GM21390 (cell line): ENCODE measurements at regions not wholly inside any gene's neighbourhood (a gene's known extent, or its start where the extent isn't known, plus 50 kb on each side); places are given as distances from the start of the nearest gene placed in this dataset.
"Not testable (repeated sequence)": the region's sequence is repeated elsewhere in the genome, so short reads cannot be mapped to it uniquely, and the experiment has no call there.

ENCODE experiments used
- ATAC-seq: cut with Tn5 transposase; IDR thresholded peaks from one replicate; pipeline ENCODE4 v1.9.1; 2021; ENCODE audit not compliant: unreplicated experiment

DNA sequence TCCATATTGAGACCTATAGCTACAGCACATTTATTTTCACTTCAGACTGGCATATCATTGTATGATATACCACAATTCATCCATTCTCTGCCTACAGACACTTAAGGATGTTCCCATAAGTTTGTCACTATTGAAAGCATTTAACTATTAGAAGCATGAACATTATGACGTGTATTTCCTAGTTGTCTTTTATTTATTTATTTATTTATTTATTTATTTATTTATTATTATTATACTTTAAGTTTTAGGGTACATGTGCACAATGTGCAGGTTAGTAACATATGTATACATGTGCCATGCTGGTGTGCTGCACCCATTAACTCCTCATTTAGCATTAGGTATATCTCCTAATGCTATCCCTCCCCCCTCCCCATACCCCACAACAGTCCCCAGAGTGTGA, 448.0 kb downstream of the TMEM232 start:
- not testable (repeated sequence) for ATAC-seq

- ATAC-seq, result not testable (repeated sequence)
These were observed 442.4 kb downstream of the TMEM232 start for GRCh38 chr5:110284121-110284520.

DNA sequence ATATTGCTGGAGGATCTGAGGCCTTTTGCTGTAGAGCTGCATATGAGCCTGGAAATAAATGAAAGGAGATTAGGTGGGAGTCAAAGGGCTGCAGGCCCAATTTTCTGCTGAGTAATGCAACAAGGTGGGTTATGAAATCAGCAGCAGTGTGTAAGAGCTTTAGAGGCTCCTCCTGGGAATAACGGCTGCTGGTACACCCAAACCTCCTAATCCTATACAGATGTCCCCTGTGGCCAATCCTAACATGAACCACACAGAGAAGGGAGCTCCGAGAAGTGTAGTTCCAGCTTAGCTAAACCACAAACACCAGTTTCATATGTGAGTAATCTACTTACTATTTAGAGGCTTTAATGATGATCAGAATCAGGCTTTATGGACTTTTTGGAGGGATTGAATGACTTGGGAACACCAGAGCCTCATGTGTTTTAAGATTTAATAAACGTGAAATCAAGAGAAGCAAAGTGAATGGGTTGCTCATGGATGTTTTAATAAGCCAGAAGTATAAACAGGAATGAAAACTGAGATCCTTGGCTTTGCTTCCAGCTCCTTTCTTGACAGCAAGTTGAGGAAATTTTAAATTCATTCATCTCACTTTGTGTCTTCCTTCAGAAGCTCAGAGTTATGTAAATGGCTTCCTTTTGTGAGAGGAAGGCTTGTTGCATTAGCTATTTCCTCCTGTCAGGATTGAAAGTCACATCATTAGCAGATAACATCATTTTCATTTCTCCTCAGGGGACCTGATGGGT, 437.5 kb downstream of the TMEM232 start:
- ATAC-seq, result no peak

GRCh38 chr5:110289512-110289810, 437.0 kb downstream of the TMEM232 start:
- no peak for ATAC-seq

DNA sequence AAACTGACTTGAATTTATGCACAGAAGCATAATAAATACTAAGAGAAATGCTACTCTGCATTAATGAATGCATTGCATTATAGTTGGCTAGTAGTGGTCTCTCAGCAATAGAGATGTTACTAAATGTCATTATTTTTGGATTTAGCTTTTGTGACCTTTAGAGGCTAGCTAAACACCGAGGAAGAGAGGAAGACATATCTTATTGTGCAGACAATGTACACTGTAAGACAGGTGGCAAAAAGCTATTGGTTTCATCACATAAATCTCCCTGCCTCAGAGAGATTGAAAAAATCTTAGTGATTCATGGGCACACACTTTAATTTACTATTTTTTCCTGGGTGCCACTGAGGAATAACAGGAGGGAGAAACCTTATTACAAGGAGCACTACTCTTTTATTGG, 435.9 kb downstream of the TMEM232 start:
- ATAC-seq, result no peak

GRCh38 chr5:110294281-110294680, 432.2 kb downstream of the TMEM232 start:
- ATAC-seq, result no peak

GRCh38 chr5:110297152-110297670, 429.3 kb downstream of the TMEM232 start:
- ATAC-seq, result no peak

DNA sequence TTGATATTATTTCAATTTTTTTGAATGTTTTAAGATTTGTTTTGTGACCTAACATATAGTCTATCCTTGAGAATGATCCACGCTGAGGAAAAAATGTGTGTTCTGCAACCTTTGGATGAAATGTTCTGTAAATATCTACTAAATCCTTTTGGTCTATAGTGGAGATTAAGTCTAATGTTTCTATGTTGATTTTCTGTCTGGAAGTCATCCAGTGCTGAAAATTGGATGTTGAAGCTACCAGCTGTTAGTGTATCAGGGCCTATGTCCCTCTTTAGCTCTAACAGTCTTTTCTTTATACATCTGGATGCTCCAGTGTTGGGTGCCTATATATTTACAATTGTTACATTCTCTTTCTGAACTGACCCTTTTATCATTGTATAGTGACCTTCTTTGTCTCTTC, 422.3 kb downstream of the TMEM232 start:
- no peak for ATAC-seq

GRCh38 chr5:110306650-110307049, 419.8 kb downstream of the TMEM232 start:
- ATAC-seq, result no peak

DNA sequence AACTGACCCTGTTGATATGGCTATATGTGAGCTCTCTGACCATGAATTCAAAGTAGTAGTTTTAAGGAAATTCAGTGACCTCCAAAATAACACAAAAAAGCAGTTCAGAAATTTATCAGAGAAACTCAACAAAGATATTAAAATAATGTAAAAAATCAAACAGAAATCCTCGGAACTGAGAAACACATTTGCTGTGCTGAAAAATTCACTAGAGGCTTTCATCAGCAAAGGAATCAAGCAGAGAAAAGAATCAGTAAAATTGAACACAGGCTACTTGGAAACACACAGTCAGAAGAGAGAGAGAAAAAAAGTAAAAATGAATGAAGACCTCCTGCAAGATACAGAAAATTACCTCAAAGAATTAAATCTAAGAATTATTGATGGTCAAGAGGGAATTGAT, 417.2 kb downstream of the TMEM232 start:
- no peak for ATAC-seq

DNA sequence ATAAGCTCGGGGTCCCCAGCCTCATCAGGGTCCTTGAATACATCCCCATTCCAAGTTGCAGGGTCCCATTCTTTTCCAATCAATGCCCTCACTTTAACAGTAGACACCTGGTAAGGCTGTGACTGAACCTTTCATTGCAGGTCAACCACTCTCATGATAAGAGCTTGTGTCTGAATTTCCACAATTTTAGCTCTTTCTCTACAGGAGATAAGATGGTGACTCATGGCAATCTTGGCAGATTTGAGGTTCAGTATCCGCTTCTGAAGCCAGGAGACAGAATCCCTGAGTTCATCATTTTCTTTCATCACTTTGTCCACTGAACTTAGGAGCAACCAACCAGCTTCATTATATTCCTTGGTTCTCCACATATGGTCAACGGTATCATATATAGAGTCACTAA, 409.9 kb downstream of the TMEM232 start:
- ATAC-seq, result not testable (repeated sequence)

DNA sequence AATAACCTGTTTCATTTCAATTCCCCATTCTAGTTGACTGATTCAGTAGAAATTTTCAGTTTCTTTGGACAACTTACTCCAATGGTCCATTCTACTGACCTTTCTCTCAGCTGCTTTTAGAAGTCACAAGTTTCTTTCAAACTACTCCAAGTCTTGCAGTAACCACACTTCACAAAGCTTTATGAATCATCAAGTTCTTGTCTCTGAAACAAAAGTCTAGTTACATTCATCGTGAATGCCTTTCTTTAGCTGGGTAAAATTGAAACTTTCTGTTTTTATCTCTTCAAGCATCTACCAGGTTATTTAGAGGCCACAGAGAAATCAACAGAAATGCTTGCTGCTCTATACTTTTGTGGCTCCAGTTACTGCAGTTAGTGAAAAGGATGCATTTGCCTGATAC, 405.4 kb downstream of the TMEM232 start:
- ATAC-seq, result peak; percentile 59

DNA sequence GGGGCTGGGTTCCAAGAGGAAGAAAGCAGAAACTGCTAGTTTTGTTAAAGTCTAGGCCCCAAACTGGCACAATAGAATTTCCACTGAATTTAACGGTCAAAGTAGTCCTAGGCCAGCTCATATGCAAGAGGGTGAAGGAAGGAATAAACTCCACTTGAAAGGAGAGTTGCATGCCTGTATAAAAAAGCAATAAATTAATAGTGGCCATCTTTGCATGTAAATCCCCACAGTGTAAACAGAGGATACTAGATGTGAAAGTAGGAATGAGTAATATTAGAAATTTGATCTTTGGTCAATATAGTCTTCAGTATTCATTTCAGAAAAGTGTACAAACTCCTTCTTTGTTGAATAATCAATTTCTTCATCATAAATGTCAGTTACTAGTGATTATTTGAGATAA, 403.1 kb downstream of the TMEM232 start:
- no peak for ATAC-seq

DNA sequence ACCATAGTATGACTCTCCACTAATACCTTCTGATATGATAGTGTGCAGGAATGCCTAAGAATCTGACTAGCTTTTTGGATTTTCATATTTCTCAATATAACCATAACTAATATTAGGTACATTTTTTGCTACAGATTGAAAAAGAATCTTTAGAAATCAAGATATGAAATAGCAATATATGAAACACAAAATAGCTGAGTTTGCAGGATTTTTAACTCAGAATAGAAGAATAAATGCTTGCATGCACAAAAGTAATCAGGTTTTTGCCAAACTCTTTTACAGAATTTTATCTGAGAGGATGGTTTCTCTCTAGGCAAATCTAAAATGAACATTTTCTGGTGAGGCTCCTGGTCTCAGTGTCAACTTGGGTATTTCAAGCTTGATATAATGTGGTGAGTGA, 402.6 kb downstream of the TMEM232 start:
- no peak for ATAC-seq

- no peak for ATAC-seq
These were observed 401.6 kb downstream of the TMEM232 start for GRCh38 chr5:110324876-110325275.

GRCh38 chr5:110329955-110330525, 396.4 kb downstream of the TMEM232 start:
- no peak for ATAC-seq

DNA sequence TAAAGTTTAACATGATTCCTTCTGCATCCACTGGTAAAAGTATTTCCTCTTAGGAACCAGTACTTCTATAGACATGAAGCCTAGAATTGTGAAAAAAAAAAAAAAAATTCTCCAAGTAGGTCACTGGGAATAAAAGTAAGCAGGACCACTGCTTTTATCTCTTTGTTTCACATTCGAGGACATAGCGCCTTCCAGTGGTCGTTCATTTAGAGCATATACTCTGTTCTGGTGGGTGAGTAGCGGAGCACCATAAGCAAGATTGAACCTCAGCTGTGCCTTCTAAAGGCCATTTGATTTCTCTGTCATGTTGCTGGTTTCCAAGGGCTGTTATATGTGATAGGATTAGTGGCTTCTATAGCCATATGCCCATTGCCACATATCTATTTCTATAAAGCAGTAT, 393.1 kb downstream of the TMEM232 start:
- no peak for ATAC-seq

GRCh38 chr5:110335361-110336066, 391.0 kb downstream of the TMEM232 start:
- ATAC-seq, result no peak

- ATAC-seq, result no peak
These were observed 388.0 kb downstream of the TMEM232 start for GRCh38 chr5:110338341-110339083.

- ATAC-seq, result no peak
These were observed 387.1 kb downstream of the TMEM232 start for GRCh38 chr5:110339399-110339798.

DNA sequence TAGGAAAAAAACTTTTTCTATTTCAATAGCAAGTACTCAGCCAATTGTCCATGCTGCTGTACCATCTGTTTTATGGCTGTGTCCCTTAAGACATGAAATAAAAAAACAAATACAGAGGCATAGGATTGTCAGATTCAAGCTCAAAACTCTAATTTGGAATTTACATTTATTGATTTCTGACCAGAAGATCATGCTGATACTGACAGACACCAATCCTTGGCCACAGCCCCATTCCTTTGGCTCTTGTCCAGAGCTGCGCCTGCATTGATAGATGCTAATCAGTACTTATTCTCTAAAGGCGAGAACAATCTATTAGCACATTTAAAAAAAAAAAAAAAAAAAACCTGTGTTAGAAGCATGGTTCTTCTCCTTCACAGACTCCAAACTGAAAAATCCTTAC, 384.6 kb downstream of the TMEM232 start:
- no peak for ATAC-seq

DNA sequence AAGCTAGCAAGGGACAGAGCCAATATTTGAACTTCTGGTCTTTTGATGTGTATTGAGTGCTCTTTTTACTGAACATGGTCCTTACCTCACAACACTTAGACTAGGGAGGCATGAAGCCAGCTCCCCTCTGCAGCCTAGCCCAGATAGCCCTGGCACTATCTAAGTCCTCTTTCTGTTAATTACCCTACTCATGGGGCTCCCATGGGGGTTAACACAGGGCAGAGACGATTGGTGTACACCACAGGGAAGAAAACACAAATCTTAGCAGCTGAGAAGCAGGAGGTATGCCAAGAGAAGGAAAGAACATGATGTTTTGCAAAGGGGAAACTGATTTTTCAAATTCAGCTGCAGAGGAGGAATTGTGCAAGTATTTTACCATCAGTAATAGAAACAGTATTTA, 383.8 kb downstream of the TMEM232 start:
- ATAC-seq, result no peak
